Glomerular endothelial cell (primary cell): ENCODE measurements at regions not wholly inside any gene's neighbourhood (a gene's known extent, or its start where the extent isn't known, plus 50 kb on each side); places are given as distances from the start of the nearest gene placed in this dataset.
"Not testable (repeated sequence)": the region's sequence is repeated elsewhere in the genome, so short reads cannot be mapped to it uniquely, and the experiment has no call there.

ENCODE experiments used
- DNase-seq: peaks from one replicate; pipeline ENCODE4 v3.0.0-alpha.2; 2011; ENCODE audit warnings: low read depth, low spot score; ENCODE audit errors: extremely low read depth

DNA sequence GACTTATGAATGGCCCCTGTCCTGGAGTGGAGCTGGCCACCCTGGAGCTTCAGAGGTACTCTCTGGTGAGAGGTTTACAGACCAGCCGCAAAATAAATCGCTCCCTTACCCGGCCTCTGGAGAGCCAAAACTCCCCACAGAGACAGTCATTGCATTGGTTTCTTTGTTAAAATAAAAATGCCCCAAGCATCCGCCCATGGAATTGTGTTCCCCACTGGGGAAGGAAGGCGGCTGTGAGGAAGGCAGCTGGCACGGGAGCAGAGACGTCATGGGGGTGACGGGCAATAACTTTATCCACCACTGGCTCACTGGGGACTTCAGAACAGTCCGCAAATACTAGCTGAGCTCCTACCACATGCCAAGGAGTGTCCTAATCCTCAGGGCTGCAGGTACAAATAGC lies 266.2 kb upstream of the FOXF1 start:
- no peak for DNase-seq

DNA sequence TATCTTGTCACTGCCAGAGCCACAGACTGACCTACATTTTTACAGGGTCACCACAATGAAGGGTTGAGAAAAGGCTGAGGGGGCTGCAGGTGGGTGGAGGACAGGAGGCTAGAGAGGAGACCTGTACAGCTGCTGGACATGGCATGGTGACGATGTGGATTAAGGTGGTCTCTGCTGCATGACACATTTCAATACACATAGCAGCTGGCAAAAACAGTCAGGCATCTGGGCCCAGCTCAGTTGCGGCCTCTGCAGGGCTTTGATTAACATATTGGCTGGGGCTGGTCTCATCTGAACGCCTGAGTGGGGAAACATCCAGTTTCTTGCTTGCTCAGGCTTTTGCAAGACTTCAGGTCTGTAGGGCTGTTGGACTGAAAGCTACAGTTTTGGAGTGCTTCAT lies 265.4 kb upstream of the FOXF1 start:
- no peak for DNase-seq

DNA sequence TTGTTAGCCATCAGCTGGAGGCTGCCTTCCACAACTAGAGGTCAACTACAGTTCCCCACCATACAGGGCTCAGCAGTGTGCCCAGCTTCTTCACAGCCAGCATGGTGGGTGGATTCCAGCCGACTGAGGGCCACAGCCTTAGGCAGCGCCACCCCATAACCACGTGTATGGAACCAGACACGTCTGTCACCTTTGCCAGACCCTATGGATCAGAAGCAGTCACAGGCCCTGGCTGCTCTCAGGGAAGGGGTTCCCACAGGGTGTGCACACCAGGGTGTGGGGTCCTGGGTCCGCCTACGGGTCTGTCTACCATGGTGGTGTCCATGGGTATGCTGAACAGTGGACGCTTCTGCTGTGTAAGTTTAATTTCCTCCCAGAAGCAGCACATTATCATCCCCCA lies 265.0 kb upstream of the FOXF1 start:
- no peak for DNase-seq

DNA sequence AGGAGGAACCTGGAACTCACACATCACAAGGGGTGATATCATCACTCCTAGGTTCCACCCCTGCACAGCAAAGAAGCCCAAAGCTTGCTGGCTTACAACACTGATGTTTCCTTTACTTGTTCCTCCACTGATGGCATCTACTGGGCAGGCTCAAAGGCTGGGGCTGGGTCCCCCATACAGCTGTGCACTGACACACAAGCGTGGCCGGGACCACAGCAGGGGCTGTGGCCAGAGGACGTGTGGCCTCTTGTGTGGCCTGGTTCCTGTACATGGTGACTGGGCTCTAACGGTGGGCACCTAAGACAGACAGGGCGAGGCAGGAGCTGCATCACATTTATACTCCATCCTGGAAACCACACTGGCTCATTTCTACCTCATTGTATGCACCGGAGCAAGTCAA lies 264.4 kb upstream of the FOXF1 start:
- DNase-seq, result no peak

DNA sequence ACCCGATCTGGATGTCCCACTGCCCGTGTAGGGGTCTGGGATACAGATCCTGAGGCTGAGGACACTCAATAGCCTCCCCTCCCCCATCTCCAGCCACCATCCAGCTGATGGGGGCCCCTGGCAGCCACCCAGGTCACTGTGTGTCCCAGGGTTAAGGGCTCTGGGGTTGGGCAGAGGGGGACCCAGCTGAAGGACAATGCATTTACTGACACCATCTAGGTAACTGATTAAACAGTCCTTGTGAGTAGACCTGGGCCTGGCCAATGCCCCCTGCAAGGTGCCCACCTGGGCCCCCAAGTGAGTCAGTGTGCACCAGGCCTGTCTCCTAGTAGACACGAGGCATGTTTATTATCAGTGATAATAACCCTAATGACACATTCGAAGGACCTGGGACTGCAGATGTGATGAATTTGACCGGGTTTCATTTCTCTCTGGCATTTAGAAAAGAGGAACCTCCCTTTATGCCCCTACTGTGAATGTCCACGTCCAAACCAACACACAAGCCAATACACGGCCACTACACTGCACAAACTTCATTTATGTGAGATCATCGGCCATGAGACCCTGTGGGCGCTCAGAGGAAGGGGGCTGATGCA lies 261.9 kb upstream of the FOXF1 start:
- no peak for DNase-seq

DNA sequence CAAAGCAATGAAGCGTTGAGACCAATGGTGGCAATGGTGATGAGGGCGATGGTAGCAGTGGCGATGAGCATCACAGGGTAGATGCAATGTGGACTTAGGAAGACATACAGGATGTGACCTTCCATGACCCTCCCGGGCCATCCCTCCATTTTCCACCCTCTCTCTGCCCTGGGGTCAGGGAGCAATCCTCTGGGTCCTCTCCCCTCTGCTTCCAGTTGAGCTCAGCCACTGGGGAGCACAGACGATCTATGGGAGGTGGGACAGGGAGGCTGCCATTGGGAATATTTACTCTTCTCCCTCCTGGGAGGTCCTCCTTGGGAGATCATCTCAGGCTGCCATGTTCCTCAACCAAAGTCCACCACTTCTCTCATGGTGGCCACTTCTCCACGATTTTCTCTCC lies 260.7 kb upstream of the FOXF1 start:
- DNase-seq, result no peak

DNA sequence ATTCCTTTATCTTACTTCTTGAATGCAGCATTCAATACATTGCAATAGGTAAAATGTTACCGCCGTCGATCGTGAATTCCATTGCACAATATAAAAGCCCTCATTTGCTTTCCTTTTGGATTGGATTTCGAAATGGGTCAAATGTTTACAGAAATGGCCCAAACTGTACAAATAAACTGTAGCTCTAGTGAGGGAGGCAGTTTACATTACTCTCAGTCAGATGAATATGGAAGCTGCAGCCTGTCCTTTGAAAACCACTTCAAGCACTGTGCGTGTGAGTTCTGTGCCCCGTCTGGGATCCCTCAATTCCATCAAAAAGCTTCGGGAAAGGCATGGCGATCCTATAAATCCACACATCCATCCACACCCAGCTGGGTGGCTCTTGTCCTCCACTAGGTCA lies 258.6 kb upstream of the FOXF1 start:
- DNase-seq, result no peak

DNA sequence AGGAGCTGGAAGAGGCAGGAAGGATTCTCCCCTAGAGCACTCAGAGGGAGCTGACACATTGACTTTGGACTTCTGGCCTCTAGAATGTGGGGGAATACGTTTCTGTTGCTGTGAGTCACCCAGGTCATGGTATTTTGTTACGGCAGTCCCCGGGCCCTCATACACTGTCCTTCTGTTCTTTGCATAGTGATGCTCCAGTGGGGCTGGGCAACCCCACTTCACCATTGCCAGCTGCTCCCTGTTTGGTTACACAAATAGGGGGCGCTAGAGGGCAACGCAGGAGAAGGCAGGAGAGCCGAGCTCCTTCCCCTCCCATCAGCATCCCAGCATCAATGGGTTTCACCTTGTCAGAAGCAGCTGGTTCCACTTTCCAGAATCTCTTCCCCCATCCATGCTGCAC lies 257.7 kb upstream of the FOXF1 start:
- no peak for DNase-seq

DNA sequence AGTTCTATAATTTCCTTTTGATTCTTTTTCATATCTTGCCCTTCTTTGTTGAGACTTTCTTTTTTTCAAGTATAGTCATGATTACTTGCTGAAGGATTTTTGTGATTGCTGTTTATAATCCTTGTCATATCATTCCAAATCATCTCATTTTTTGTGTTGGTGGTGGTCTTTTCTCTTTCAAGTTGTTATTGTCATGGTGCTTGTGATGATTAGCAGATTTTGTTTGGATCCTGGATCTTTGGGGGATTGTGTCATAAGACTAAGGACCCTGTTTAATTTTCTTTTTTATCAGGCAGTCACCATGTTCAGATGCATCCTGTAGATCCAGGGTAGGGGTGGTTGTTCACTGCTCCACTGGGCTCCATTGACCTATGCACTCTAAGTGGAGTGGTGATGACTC lies 254.4 kb upstream of the FOXF1 start:
- DNase-seq, result no peak

DNA sequence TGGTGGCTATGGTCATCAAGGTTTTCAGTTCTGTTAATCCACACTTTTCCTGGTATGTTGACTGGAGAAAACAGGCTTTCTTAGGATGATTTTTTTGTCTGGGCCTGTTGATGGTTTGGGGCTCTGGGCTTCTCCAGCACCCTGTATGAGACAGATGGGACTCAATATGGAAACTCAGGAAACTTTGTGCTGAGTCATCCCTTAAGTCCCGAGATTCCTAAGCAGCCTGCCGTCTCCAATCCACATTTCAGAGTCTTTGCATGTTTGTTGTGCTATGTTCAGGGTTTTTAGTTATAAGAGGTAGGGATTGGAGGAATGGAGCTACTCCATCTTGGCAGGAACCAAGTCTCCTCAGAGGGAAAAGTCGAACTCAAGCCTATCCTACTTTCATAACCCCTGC lies 253.3 kb upstream of the FOXF1 start:
- no peak for DNase-seq

DNA sequence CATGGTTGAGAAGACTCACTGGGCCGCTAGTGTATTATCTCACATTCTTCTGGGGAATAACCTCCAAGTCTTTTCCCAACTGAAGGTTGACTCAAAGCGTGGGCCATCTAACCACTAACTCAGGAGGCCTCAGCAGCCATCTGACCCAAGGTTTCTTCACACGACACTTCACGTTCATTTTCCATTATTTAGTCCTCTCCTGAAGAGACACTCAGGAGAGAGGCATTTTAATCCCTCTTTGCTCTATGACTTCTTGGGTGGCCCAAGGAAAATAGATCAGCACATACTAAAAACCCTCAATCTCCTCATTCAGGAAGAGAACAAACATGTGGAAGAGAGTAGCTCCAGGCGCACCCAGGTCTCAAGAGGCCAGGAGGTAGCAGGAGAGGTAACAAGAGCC lies 252.8 kb upstream of the FOXF1 start:
- no peak for DNase-seq

DNA sequence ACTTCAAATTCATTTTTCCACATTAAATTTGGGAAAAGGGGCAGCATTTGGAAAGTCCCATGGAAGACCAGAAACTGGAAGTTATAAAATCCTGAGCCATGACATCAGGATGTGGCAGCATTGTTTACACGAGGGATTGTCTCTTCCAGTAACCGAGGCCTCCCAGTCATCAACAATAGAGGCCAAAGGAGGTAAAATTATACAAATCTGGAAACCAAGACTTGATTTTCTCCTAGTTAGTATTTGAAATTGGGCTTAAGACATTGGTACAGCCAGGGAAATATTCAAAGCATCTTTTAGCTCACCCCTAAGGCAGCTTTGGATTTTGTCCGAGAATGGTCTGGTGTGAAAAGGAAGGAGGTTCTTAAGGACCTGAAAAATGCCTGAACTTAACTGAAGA lies 251.6 kb upstream of the FOXF1 start:
- no peak for DNase-seq

DNA sequence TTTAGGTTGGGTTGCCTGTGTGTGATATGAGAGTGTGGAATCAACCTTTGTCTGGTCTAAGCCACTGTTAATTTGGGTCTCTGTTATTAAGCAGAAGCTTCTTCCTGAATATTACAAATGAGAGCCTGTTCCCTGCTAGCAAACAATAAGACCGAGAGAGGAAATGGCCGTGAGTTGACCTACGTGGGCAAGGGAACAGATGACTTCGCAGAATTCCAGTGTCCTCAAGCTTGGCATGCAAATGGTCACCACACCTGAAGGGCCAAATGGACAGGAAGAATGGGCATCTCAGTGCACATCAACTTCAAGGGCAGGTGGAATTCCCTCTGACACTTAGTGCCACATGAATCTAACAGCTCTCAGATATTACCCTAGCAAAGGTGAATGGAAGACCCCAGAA lies 250.8 kb upstream of the FOXF1 start:
- DNase-seq, result no peak

DNA sequence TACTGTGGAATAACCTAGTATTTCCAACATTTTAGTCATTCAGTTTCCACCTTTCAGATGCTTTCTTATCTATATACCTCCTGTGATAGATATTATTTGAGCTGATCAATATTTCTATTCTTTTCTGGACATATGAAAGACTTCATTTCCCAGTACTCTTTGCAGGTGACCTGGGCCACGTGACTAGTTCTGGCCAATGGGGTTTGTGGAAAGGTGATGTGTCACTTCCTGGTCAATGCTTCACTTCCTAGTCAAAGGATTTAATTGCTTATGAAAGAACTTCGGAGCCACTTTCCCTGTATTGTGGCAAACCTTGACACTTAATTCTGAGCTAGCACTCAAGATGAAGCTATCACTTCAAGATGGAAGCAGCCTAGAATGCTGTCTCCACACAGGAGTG lies 248.9 kb upstream of the FOXF1 start:
- no peak for DNase-seq

DNA sequence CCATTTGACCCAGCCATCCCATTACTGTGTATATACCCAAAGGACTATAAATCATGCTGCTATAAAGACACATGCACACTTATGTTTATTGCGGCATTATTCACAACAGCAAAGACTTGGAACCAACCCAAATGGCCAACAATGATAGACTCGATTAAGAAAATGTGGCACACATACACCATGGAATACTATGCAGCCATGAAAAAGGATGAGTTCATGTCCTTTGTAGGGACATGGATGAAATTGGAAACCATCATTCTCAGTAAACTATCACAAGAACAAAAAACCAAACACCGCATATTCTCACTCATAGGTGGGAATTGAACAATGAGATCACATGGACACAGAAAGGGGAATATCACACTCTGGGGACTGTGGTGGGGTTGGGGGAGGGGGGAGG lies 242.7 kb upstream of the FOXF1 start:
- DNase-seq, result not testable (repeated sequence)

DNA sequence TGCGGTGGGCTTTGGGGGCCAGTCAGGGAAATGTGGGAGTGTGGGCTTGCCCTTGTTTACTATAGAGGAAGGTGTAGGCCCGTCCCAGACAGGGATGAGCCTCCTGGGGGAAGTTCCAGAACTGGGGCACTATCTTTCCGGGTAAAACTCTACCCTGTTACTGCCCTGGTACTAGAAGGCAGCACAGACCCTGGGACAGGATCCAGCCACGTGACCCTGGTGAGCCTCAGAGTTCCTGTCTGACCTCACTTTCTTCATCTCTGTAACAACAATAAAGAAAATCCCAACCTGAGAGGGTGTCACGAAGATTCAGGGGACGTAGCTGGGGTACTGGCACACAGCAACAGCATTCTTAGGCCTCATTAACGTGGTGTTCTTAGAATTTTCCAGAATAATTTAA lies 239.6 kb upstream of the FOXF1 start:
- DNase-seq, result no peak

DNA sequence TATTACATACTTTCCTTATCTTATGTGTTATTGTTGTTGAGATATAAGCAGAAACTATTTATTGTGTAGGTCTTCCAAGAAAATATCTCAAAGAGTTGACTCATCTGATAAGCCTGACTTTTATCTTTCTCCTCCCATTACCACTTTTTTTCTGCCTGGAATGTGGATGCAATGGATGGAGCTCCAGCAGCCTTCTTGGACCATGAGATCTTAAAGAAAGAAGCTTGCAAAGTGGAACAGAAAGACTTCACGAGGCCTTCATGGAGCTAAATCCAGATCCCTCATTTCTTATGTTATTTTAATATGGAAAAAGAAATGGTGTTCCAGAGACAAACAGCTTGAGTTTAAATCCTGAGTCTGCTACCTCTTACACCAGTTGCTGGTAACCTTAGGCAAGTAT lies 237.6 kb upstream of the FOXF1 start:
- DNase-seq, result no peak

DNA sequence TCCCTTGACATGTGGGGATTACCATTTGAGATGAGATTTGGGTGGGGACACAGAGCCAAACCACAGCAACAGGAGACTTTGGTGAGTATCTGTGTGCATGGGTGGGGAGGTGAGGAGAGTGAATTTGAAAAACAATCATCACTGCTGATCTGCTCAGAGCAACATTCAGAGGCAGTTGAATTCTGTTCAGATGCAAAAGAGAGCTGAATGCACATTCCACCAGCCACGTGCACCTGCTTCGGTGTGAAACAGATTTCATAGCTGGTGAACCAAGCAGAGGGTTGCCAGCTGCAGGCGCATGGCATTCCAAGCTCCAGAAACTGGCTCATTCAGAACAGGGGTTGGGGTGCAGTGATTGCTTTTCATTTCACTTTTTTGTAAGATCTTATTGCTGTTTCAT lies 233.1 kb upstream of the FOXF1 start:
- DNase-seq, result no peak

DNA sequence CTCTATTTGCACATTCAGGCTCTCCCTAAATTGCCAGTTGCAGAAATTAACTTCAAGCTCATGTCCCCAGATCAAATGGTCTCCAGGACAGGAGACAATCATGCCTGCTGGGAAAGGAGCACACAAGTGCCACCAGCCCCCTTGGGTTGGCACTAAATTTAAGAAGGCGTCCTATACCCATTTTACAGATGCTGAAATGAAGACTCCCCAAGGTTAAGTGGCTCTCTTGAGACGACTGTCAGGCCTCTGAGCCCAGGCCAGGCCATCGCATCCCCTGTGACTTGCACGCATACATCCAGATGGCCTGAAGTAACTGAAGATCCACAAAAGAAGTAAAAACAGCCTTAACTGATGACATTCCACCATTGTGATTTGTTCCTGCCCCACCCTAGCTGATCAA lies 232.5 kb upstream of the FOXF1 start:
- DNase-seq, result not testable (repeated sequence)

DNA sequence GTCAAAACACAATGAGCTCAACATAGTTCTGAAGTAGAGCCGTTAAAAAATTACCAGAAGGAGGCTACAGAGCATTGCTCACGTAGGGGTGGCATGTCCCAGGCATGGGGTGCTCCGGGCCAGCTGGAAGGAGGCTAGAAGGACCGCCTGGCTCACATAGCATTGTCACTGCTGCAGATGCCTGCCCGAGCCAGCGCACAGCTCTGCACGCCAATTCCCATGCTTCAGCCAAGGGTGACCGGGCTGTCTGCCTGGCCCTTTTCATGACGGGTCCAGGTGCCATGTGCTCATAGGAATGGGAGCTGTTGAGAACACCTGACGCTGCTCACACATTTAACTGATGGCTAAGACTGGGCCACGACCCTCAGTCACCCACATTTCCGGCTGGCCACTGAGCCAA lies 228.9 kb upstream of the FOXF1 start:
- no peak for DNase-seq

DNA sequence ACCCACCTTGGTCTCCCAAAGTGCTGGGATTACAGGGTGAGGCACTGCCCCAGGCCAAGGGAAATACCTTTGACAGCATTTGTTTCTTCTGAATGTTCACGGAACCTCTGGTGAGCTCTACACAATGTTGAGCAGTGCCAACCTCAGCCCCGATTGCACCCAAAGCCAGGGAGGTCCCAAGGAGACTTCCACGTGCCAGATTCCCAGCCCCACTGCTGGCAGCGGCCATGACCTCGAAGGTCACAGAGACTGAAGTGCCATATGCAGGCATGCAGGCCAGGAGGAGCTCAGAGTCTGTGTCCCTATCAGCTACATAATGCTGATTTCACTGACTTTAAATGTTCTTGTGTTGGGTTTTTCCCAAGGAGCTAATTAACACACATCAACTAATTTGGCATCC lies 226.4 kb upstream of the FOXF1 start:
- DNase-seq, result no peak

DNA sequence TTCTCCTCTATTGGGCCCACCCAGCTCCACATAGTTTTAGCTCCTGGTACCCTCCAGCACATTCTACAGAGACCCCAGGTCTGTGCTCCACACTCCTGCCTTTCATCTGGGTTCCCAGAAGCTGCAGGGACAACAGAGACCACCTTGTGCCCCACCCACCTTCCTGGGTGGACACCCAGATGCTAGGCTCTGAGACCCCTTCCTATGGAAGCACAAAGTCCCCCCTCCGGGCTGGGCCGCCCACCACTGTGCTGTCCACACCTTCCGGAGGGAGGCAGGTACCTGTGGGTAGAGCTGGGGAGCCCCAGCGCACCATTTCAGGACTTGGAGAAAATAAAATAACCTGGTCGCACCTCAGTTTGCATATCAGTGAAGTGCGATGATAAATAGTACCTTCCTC lies 224.9 kb upstream of the FOXF1 start:
- DNase-seq, result no peak
